Gastroesophageal sphincter (tissue), 4 donors: ENCODE measurements at regions not wholly inside any gene's neighbourhood (a gene's known extent, or its start where the extent isn't known, plus 50 kb on each side); places are given as distances from the start of the nearest gene placed in this dataset.

Experiments
- ATAC-seq: fragments of 150-250 bp; one replicate; pipeline ENCODE4 v1.9.1; 2016; ENCODE audit warnings: mild to moderate bottlenecking, moderate library complexity
- H3K27ac ChIP-seq, 4 donors: fragments of 200-600 bp; sonication (generic) in 3 of 4; 1 replicate in 3 of 4; 2 replicates in 1 of 4; pipeline ENCODE4 v1.5.1; 2016 to 2019
- H3K27me3 ChIP-seq: fragments of 200-600 bp; sonication (generic); one replicate; pipeline ENCODE4 v1.5.1; 2019
- H3K36me3 ChIP-seq, 2 donors: fragments of 200-600 bp; sonication (generic); one replicate each; pipeline ENCODE4 v1.5.1; 2019; ENCODE audit warnings: control low read depth in 1 of 2
- H3K4me1 ChIP-seq, 3 donors: fragments of 200-600 bp; sonication (generic); 1 replicate in 2 of 3; 2 replicates in 1 of 3; pipeline ENCODE4 v1.5.1; 2016 to 2019; ENCODE audit warnings: control low read depth in 2 of 3
- H3K4me3 ChIP-seq, 2 donors: fragments of 200-600 bp; sonication (generic); one replicate each; pipeline ENCODE4 v1.5.1; 2019; ENCODE audit warnings: mild to moderate bottlenecking in 1 of 2, moderate library complexity in 1 of 2
- H3K9me3 ChIP-seq, 3 donors: fragments of 200-600 bp; sonication (generic); one replicate each; pipeline ENCODE4 v1.5.1; 2017 to 2019; ENCODE audit warnings: control low read depth in 2 of 3
- CTCF ChIP-seq, 4 experiments: fragments of 200-600 bp in 2 of 4; fragments of 450-650 bp in 2 of 4; sonication (generic) in 1 of 4; IDR thresholded peaks; one replicate each; pipeline ENCODE4 v1.5.1; 2017 to 2019; ENCODE audit warnings: antibody characterized with exemption in 4 of 4, mild to moderate bottlenecking in 2 of 4, moderate library complexity in 2 of 4
- EP300 ChIP-seq: sonication (generic); formaldehyde crosslinking; IDR thresholded peaks from one replicate; pipeline ENCODE4 v1.6.1; 2017; ENCODE audit warnings: antibody characterized with exemption, mild to moderate bottlenecking
- POLR2A ChIP-seq, 2 donors: fragments of 450-650 bp; IDR thresholded peaks; one replicate each; pipeline ENCODE4 v1.6.1; 2017; ENCODE audit warnings: antibody characterized with exemption in 2 of 2, mild to moderate bottlenecking in 2 of 2, moderate library complexity in 1 of 2
- POLR2AphosphoS5 ChIP-seq: sonication (generic); formaldehyde crosslinking; IDR thresholded peaks from one replicate; pipeline ENCODE4 v1.6.1; 2017; ENCODE audit warnings: antibody characterized with exemption
- WGBS, 2 donors: methylation state at CpG; one replicate each; pipeline ENCODE4 v1.1.5; 2018; ENCODE audit warnings: low coverage in 1 of 2; 5-methylcytosine and 5-hydroxymethylcytosine counted together

GRCh38 chr10:21057989-21058388 lies 160.9 kb upstream of the NEBL start:
- peaks cover 0 to 16% (median 0%) of the 10 kb centered on the region in 3 donors for H3K9me3 ChIP-seq
- H3K4me3 ChIP-seq = no peak overlapping the region
- no peak for ATAC-seq
- no peaks in the 10 kb centered on the region for H3K36me3 ChIP-seq
- H3K27ac ChIP-seq = no peak overlapping the region
- H3K27me3 ChIP-seq = no peaks in the 10 kb centered on the region
- TF ChIP-seq POLR2AphosphoS5 (no peak), CTCF (IDR thresholded peaks at IDR 0.05) (no peak), POLR2A (IDR thresholded peaks at IDR 0.05) (no peak), EP300 (no peak)
- H3K4me1 ChIP-seq = no peaks in the 10 kb centered on the region

GRCh38 chr10:21057436-21057835 lies 160.3 kb upstream of the NEBL start:
- no peaks in the 10 kb centered on the region for H3K36me3 ChIP-seq
- H3K4me3 ChIP-seq = no peak overlapping the region
- peaks cover 0 to 20% (median 0%) of the 10 kb centered on the region in 3 donors for H3K9me3 ChIP-seq
- H3K4me1 ChIP-seq = no peaks in the 10 kb centered on the region
- TF ChIP-seq EP300 (no peak), POLR2AphosphoS5 (no peak), CTCF (IDR thresholded peaks at IDR 0.05) (no peak), POLR2A (IDR thresholded peaks at IDR 0.05) (no peak)
- no peaks in the 10 kb centered on the region for H3K27me3 ChIP-seq
- 63 to 100% methylated on average over 1 to 6 of the region's 8 CpGs for WGBS, 2 donors
- H3K27ac ChIP-seq = no peak overlapping the region
- no peak for ATAC-seq

GRCh38 chr10:21056461-21056860 lies 159.3 kb upstream of the NEBL start:
- Histone ChIP-seq H3K4me3 (no peak overlapping the region), H3K4me1 (no peaks in the 10 kb centered on the region), H3K36me3 (no peaks in the 10 kb centered on the region), H3K27ac (no peak overlapping the region), H3K27me3 (no peaks in the 10 kb centered on the region), H3K9me3 (peaks cover 0 to 29% (median 0%) of the 10 kb centered on the region in 3 donors)
- ATAC-seq = no peak
- WGBS, 2 donors = 57 to 61% methylated on average over 2 to 4 of the region's 4 CpGs
- no peak for TF ChIP-seq CTCF (IDR thresholded peaks at IDR 0.05)
- no peak for TF ChIP-seq POLR2A (IDR thresholded peaks at IDR 0.05)
- TF ChIP-seq EP300 = no peak
- no peak for TF ChIP-seq POLR2AphosphoS5

- H3K4me1 ChIP-seq = no peaks in the 10 kb centered on the region
- 54% methylated on average over 5 to 8 of the region's 12 CpGs for WGBS, 2 donors
Measured at GRCh38 chr10:21055339-21056135, 158.4 kb upstream of the NEBL start.

More at GRCh38 chr10:21055339-21056135, 158.4 kb upstream of the NEBL start:
- ATAC-seq = no peak
- H3K27me3 ChIP-seq = no peaks in the 10 kb centered on the region
- H3K9me3 ChIP-seq = peaks cover 0 to 35% (median 0%) of the 10 kb centered on the region in 3 donors
- no peak overlapping the region for H3K27ac ChIP-seq
- no peak for TF ChIP-seq POLR2A (IDR thresholded peaks at IDR 0.05)
- TF ChIP-seq CTCF (IDR thresholded peaks at IDR 0.05) = no peak
- TF ChIP-seq POLR2AphosphoS5 = no peak
- TF ChIP-seq EP300 = no peak
- H3K36me3 ChIP-seq = no peaks in the 10 kb centered on the region
- H3K4me3 ChIP-seq = no peak overlapping the region
